ENCODE measurements at regions not wholly inside any gene's neighbourhood (a gene's known extent, or its start where the extent isn't known, plus 50 kb on each side); places are given as distances from the start of the nearest gene placed in this dataset.

GRCh38 chr6:6925391-6926164, 182.2 kb upstream of the RREB1 start:
- TF ChIP-seq MED1 (CRISPR knock-in tag; IDR thresholded peaks at IDR 0.05; ENCODE audit: borderline replicate concordance) (no peak), GABPA (tag; conservative IDR thresholded peaks at IDR 0.05; ENCODE audit: low read depth) (no peak)
- TF ChIP-seq, protein P1, sequence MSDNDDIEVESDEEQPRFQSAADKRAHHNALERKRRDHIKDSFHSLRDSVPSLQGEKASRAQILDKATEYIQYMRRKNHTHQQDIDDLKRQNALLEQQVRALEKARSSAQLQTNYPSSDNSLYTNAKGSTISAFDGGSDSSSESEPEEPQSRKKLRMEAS (CRISPR knock-in tag; IDR thresholded peaks at IDR 0.05): no peak

All from K562 (cell line).